ENCODE measurements at regions not wholly inside any gene's neighbourhood (a gene's known extent, or its start where the extent isn't known, plus 50 kb on each side); places are given as distances from the start of the nearest gene placed in this dataset.
A peak's percentile ranks its signal among the peaks of the same experiment; 100 is the strongest.

- H3K9me3 ChIP-seq (ENCODE audit: control insufficient read depth, insufficient read depth, low read length) = no peaks in the 10 kb centered on the region
- no peaks in the 10 kb centered on the region for H3K36me3 ChIP-seq (ENCODE audit: control insufficient read depth, insufficient read depth, low read length)
- 80% methylated on average over 4 of the region's 7 CpGs for WGBS (ENCODE audit: insufficient coverage)
- no peak for DNase-seq (ENCODE audit: low read depth in 4 of 6, low spot score in 6 of 6)
- H3K27me3 ChIP-seq (ENCODE audit: control insufficient read depth, insufficient read depth, low read length) = no peaks in the 10 kb centered on the region
- H3K4me3 ChIP-seq (ENCODE audit: low read depth, low read length) = no peak overlapping the region
- peak overlapping the region; percentile 55 for H3K27ac ChIP-seq (ENCODE audit: low read depth, low read length)
- H3K4me1 ChIP-seq (ENCODE audit: control insufficient read depth, insufficient read depth, low read length) = peaks cover 29% of the 10 kb centered on the region
Observed at GRCh38 chr1:234977875-234978396, 150.7 kb downstream of the TOMM20 start.

GRCh38 chr1:234976861-234977680, 151.6 kb downstream of the TOMM20 start:
- Histone ChIP-seq H3K4me3 (ENCODE audit: low read depth, low read length) (no peak overlapping the region), H3K9me3 (ENCODE audit: control insufficient read depth, insufficient read depth, low read length) (no peaks in the 10 kb centered on the region), H3K27me3 (ENCODE audit: control insufficient read depth, insufficient read depth, low read length) (no peaks in the 10 kb centered on the region), H3K27ac (ENCODE audit: low read depth, low read length) (no peak overlapping the region), H3K4me1 (ENCODE audit: control insufficient read depth, insufficient read depth, low read length) (peaks cover 29% of the 10 kb centered on the region), H3K36me3 (ENCODE audit: control insufficient read depth, insufficient read depth, low read length) (no peaks in the 10 kb centered on the region)
- DNase-seq (ENCODE audit: low read depth in 4 of 6, low spot score in 6 of 6) = peak in 1 of 6 donors; percentile 56
- WGBS (ENCODE audit: insufficient coverage) = 88% methylated on average over 8 of the region's 15 CpGs

- WGBS (ENCODE audit: insufficient coverage) = 74% methylated on average over 9 of the region's 11 CpGs
- no peaks in the 10 kb centered on the region for H3K9me3 ChIP-seq (ENCODE audit: control insufficient read depth, insufficient read depth, low read length)
- H3K36me3 ChIP-seq (ENCODE audit: control insufficient read depth, insufficient read depth, low read length) = no peaks in the 10 kb centered on the region
- no peak overlapping the region for H3K27ac ChIP-seq (ENCODE audit: low read depth, low read length)
- no peak for DNase-seq (ENCODE audit: low read depth in 4 of 6, low spot score in 6 of 6)
- no peak overlapping the region for H3K4me3 ChIP-seq (ENCODE audit: low read depth, low read length)
- no peaks in the 10 kb centered on the region for H3K27me3 ChIP-seq (ENCODE audit: control insufficient read depth, insufficient read depth, low read length)
- H3K4me1 ChIP-seq (ENCODE audit: control insufficient read depth, insufficient read depth, low read length) = peaks cover 29% of the 10 kb centered on the region
Observed at GRCh38 chr1:234975941-234976860, 152.4 kb downstream of the TOMM20 start.

- Histone ChIP-seq H3K9me3 (ENCODE audit: control insufficient read depth, insufficient read depth, low read length) (no peaks in the 10 kb centered on the region), H3K27me3 (ENCODE audit: control insufficient read depth, insufficient read depth, low read length) (no peaks in the 10 kb centered on the region), H3K4me1 (ENCODE audit: control insufficient read depth, insufficient read depth, low read length) (peaks cover 29% of the 10 kb centered on the region), H3K4me3 (ENCODE audit: low read depth, low read length) (no peak overlapping the region), H3K27ac (ENCODE audit: low read depth, low read length) (no peak overlapping the region), H3K36me3 (ENCODE audit: control insufficient read depth, insufficient read depth, low read length) (no peaks in the 10 kb centered on the region)
- no peak for DNase-seq (ENCODE audit: low read depth in 4 of 6, low spot score in 6 of 6)
- 90% methylated on average over 7 of the region's 11 CpGs for WGBS (ENCODE audit: insufficient coverage)
Observed at GRCh38 chr1:234975122-234975940, 153.3 kb downstream of the TOMM20 start.

- no peak overlapping the region for H3K27ac ChIP-seq (ENCODE audit: low read depth, low read length)
- peaks cover 24% of the 10 kb centered on the region for H3K4me1 ChIP-seq (ENCODE audit: control insufficient read depth, insufficient read depth, low read length)
- H3K36me3 ChIP-seq (ENCODE audit: control insufficient read depth, insufficient read depth, low read length) = no peaks in the 10 kb centered on the region
- no peaks in the 10 kb centered on the region for H3K27me3 ChIP-seq (ENCODE audit: control insufficient read depth, insufficient read depth, low read length)
- no peak for DNase-seq (ENCODE audit: low read depth in 4 of 6, low spot score in 6 of 6)
- no peaks in the 10 kb centered on the region for H3K9me3 ChIP-seq (ENCODE audit: control insufficient read depth, insufficient read depth, low read length)
- 91% methylated on average over 6 of the region's 10 CpGs for WGBS (ENCODE audit: insufficient coverage)
- H3K4me3 ChIP-seq (ENCODE audit: low read depth, low read length) = no peak overlapping the region
Observed at GRCh38 chr1:234973426-234974250, 155.0 kb downstream of the TOMM20 start.

GRCh38 chr1:234972411-234973191, 156.0 kb downstream of the TOMM20 start:
- Histone ChIP-seq H3K9me3 (ENCODE audit: control insufficient read depth, insufficient read depth, low read length) (no peaks in the 10 kb centered on the region), H3K27ac (ENCODE audit: low read depth, low read length) (no peak overlapping the region), H3K4me3 (ENCODE audit: low read depth, low read length) (no peak overlapping the region), H3K4me1 (ENCODE audit: control insufficient read depth, insufficient read depth, low read length) (peaks cover 17% of the 10 kb centered on the region), H3K36me3 (ENCODE audit: control insufficient read depth, insufficient read depth, low read length) (no peaks in the 10 kb centered on the region), H3K27me3 (ENCODE audit: control insufficient read depth, insufficient read depth, low read length) (no peaks in the 10 kb centered on the region)
- WGBS (ENCODE audit: insufficient coverage) = 60% methylated on average over 12 of the region's 19 CpGs
- peak in 1 of 6 donors; percentile 45 for DNase-seq (ENCODE audit: low read depth in 4 of 6, low spot score in 6 of 6)

- WGBS (ENCODE audit: insufficient coverage) = 86% methylated on average over 8 of the region's 9 CpGs
- no peak overlapping the region for H3K4me3 ChIP-seq (ENCODE audit: low read depth, low read length)
- no peaks in the 10 kb centered on the region for H3K9me3 ChIP-seq (ENCODE audit: control insufficient read depth, insufficient read depth, low read length)
- no peaks in the 10 kb centered on the region for H3K27me3 ChIP-seq (ENCODE audit: control insufficient read depth, insufficient read depth, low read length)
- no peaks in the 10 kb centered on the region for H3K36me3 ChIP-seq (ENCODE audit: control insufficient read depth, insufficient read depth, low read length)
- peak overlapping the region; percentile 90 for H3K27ac ChIP-seq (ENCODE audit: low read depth, low read length)
- DNase-seq (ENCODE audit: low read depth in 4 of 6, low spot score in 6 of 6) = no peak
- H3K4me1 ChIP-seq (ENCODE audit: control insufficient read depth, insufficient read depth, low read length) = peaks cover 17% of the 10 kb centered on the region
Observed at GRCh38 chr1:234971586-234972297, 156.9 kb downstream of the TOMM20 start.

Data from spinal cord (tissue), 9 donors.